HG03135 (cell line): ENCODE measurements at regions not wholly inside any gene's neighbourhood (a gene's known extent, or its start where the extent isn't known, plus 50 kb on each side); places are given as distances from the start of the nearest gene placed in this dataset.
"Not testable (repeated sequence)": the region's sequence is repeated elsewhere in the genome, so short reads cannot be mapped to it uniquely, and the experiment has no call there.

ENCODE experiments used
- ATAC-seq: cut with Tn5 transposase; IDR thresholded peaks from one replicate; pipeline ENCODE4 v1.9.1; 2021; ENCODE audit warnings: mild to moderate bottlenecking, moderate library complexity; ENCODE audit not compliant: unreplicated experiment

DNA sequence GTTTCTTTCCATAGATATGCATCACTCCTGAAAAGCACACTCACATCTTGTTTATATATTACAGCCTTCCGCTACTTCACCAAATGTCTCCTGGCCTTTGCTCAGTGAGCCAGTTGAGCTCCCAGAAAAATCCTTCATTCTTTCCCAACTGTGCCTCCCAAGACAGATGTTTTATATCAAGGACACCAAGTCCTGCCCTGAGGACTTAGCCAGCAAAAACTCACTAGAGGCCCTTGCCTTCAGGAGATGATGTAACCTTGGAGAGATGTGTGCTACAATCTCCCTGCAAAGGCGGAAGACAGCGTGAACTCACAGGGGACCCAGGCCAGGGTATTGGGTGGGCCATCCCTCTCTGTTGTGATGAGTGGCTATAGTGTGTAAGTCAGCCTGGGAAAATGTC lies 86.1 kb upstream of the CTAGE1 start:
- no peak for ATAC-seq

DNA sequence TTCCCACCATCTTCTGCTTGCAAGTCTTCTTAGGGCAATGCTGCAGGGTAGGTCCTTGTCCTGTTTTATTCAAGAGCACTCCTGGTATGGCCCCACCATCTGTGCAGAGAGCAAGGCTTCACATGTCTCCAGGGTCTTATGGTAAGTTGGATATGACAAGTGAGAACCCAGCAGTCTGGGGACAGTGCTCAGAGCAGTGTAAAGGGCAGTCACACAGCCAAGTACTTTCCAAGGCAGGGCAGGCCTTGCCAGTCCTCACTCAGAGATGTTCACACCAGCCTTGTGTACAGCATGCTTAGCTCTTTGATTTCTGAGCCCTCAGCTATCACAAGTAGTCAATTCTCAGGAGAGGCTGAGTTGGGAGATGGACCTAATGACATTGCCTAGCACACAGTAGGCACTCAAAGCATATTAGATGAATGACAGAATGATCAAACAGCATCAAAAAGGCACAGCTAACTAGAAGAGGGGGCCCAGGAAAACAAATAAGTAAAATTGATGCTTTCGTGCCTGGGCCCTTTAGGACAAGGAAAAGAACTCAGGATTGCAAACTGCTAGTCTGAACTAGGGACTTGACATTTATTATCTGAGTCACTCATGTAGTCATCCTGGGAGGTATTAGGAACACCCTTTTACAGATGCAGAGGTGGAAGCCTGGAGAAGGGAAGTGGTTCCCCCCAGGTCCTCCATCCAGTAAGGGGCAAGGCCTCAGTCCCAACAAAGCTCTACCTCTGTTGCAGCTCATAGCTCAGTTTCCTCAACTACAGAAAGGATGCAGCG lies 86.7 kb upstream of the CTAGE1 start:
- no peak for ATAC-seq

DNA sequence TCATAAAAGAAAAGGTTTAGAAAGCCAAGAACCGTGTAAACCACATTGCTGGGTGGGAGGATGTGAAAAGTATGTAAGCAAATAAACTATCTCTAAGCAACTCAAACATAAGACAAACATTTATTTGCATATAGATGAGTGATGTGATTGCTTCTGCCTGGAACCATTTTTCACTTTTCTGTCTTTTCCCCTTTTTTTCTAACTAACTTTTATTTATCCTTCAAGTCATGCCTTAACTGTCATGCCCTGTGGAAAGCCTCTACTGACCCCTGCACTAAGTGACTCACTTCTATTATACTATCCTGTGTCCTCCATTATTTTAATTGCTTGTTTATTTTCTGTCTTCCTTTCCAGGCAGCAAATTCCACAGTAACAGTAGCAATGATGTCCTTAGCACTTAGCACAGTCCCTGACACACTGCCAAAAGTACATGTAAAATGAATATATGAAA lies 87.5 kb upstream of the CTAGE1 start:
- no peak for ATAC-seq

DNA sequence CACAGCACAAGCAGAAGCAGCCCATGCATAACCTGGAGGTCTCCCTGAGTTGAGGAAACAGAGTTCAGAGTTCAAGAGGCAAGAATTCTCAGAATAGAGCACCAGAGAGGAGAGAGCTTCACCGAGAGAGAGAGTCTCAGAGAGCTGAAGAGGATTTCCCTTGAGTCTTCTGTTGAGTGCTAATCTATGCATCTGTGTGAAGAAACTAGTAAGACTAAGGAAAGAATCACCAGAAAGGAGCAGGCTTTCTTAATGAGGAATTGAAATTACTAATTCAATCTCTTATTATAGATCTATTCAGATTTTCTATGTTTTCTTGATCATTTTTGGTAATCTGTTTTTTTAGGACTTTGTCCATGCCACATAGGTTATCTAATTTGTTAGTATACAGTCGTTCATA lies 89.3 kb upstream of the CTAGE1 start:
- ATAC-seq, result no peak

DNA sequence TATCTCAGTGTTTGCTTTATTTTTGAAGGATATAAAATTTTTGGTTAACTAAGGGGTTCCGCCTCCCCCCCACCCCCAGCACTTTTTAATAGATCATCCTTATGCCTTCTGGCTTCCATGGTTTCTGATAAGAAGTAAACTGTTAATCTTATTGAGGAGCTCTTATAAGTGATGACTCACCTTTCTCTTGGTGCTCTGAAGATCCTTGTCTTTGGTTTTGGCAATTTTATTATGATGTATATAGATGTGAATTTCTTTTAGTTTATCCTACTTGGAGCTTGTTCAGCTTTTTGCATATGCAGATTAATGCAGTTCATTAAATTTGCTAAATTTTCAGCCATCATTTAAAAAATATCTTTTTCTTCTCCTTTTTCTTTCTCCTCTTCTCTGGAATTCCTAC lies 91.7 kb upstream of the CTAGE1 start:
- ATAC-seq, result no peak

DNA sequence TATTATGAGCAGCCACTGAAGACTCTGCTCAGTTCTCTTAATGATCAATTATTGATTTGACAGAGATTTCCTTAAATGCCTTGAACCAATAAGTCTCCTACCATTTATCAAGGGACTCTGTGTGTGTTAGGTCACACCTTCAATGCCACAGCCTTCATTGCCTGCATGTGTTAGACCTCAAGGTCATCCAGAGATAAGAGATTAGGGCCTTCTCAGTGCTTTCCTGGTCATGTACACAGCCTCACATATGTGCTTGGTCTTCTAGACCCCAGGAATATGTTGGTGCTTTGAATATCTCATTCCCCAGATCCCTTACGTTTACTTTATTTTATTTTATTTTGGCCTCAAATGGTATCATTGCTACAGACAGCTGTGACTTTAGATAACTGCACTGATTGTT lies 93.0 kb upstream of the CTAGE1 start:
- no peak for ATAC-seq

DNA sequence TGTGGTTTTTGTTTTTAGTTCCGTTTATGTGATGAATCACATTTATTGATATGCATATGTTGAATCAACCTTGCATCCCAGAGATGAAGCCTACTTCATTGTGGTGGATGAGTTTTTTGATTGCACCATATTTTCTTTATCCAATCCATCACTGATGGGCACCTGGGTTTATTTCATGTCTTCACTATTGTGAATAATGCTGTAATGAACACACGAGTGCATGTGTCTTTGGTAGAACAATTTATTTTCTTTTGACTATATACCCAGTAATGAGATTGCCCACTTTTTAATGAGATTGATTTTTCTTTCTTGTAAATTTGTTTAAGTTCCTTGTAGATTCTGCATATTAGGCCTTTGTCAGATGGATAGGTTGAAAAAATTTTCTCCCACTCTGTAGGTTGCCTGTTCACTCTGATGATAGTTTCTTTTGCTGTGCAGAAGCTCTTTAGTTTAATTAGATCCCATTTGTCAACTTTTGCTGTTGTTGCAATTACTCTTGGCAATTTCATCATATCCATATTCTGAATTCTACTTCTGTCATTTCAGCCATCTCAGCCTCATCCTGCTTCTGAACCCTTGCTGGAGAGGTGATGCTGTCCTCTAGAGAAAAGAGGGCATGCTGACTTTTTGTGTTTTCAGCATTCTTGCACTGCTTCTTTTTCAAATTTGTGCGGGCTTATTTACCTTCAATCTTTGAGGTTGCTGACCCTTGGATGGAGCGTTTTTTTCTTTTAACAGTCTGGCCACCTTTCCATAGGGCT lies 96.2 kb upstream of the CTAGE1 start:
- ATAC-seq, result no peak

DNA sequence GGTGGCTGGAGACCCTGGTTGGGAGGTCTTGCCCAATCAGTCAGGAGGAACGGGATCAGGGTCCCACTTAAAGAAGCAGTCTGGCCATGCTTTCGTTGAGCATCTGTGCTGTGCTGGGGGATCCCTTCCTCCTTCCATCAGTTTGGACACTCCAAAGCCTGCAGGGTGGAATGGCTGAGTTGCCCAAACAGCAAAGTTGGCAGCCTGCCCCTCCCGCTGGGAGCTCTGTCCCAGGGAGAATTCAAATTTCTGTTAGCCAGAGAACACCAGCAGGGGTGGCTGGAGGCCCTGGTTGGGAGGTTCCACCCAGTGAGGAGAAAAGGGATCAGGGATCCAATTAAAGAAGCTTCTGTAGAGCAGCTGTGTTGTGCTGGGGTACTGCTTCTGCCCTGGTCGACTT lies 96.9 kb upstream of the CTAGE1 start:
- ATAC-seq, result no peak

DNA sequence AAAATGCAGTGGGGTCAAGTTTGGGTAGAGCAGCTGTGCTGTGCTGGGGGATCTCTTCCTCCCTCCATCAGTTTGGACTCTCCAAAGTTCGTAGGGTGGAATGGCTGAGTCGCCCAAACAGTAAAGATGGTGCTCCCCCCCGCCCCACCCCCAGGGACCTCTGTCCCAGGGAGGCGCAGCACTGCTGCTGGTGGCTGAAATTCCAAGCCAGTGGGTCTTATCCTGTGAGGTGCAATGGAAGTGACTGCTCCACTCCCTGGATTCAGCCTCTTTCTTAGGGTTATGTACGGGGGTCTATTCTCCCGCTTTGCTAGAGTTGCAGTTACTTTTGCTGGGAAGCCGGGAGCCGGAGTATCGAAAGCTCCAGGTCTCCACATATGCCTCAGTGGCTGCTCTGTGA lies 97.5 kb upstream of the CTAGE1 start:
- no peak for ATAC-seq

DNA sequence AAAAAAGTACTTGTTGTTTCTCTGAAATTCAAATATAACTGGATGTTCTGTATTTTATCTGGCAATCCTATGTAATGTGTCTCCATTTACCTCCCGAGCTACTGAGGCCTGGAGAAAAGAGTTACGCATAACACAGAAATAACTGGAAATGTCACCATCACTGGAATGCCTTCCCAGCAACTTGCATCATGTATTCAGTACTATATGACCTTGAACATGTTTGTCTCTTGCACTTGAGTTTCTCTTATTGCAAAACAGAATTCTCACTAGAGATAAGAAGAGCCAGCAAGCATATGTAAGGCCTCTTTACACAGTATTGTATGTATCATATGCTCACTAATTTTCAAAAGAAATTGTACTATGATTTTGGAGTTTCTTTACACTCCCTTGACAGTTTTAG lies 99.6 kb upstream of the CTAGE1 start:
- ATAC-seq, result no peak

DNA sequence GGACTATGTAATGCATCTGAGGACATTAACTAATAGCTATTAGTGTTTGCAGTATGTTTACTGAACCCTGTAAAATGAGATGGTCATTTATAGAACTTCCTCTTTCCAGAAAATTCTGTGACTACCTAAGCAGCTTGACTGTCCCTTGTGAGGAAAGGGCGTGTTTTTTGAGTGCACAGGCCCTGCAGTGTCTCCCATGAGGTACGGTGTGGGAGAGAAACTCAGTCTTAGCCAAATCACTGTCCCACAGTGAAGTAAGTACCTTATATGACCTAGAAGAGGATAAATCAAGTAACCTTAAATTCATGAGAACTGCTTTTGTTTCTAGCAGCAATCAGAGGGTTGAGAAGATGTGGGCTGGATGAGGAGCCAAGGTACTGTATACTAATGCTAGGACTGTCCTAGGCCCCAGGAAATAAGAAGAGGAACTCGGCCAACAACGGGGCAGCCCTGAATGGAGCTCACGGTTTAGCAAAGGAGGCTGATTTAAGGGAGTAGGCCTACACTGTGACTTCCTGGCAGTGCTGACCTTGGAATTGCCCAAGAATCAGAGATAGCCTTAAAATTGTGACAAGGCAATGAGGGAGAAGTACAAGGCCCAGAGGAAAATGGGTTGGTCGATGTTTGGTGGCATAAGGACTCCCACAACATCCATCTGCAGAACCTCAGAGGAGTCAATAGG lies 103.5 kb upstream of the CTAGE1 start:
- ATAC-seq, result no peak

DNA sequence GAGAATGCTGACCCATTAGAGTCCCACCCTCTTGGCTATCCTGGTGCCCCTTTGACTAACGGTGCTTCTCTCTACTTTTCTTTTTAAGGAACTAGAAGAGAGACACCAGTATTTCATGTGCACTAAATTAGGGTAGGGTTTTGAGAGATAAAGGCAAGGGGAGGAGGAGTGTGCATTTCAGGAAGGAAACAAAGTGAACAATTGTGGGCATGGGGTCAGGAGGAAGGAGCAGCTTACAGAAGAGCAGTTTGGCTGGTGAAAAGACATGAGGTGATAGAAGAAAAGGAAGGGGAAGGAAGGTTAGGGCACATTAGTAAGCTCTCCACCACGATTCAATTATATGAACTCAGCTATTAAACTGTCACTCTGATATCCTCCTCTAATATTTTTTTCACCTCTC lies 105.8 kb upstream of the CTAGE1 start:
- ATAC-seq, result no peak

DNA sequence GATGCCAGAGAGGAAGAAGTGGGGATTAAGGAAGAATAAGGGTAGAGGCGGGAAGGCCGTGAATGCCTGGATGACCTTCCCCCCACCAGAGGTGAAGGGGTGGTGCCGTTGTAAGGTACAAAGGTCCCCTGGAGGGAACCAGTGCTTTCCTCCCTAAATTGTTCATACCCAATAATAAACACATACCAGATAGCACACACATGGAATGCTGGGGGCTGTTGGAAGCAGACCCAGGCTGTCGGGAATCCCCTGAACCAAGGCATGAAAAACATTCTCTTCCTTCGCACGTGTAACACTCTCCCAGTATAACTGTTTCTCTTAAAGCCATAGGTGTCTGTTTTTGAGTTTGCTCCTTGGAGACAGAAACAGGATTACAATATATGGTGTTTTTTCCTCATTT lies 107.1 kb upstream of the CTAGE1 start:
- no peak for ATAC-seq

DNA sequence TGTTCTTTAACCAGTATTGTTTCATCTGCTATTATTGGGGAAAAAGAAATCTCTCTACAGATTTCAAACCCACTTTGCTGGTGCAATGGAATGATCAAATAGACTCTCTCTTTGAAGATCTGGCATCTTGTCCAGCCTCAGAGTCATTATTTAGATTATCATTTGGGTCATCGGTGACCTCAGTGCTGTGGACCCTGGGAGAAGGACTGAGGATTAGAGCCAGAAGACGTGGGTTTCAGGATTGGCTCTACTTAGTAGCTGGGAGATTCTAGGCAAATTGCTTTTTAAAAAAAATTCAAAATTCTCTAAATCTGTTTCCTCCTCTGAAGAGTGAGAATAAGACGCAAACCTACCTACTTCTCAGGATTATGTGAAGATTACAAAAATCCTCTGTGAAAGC lies 107.6 kb upstream of the CTAGE1 start:
- ATAC-seq, result no peak

DNA sequence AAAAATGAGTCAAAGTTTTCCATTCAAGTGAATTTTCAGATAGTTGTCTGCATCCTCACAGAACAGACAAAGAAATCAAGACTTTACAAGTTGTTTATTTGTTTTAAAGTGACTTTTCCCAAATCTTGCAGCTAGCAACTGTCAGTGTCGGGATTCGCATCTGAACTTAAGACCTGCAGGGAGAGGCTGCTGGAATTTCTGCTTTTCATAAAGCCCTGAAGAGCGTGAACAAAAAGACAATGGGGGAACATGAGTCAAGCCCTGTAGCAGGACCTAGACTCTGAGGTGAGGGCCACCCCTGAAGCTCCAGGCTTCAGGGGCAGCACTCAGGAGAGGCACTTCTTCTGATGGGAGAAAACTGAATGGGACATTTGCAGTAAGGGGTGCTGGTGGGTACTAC lies 108.2 kb upstream of the CTAGE1 start:
- no peak for ATAC-seq

DNA sequence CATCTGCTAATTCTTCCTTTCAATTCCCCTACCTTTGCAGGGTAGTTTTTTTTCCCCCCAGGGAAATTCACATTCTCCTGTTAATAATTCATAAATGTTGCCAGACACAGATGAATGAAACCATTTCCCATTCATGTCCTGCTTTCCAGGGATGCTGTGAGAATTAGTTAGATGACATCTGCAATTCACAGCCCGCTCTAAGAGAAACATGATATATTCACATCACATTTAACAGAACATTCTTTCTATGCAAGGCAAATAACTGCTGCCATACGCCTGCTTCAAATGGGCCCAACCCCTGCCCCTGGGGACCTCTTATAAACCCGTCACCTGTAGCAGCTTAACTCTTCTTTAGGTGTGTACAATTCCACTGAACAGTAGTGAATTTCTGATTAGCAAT lies 110.6 kb upstream of the CTAGE1 start:
- no peak for ATAC-seq

DNA sequence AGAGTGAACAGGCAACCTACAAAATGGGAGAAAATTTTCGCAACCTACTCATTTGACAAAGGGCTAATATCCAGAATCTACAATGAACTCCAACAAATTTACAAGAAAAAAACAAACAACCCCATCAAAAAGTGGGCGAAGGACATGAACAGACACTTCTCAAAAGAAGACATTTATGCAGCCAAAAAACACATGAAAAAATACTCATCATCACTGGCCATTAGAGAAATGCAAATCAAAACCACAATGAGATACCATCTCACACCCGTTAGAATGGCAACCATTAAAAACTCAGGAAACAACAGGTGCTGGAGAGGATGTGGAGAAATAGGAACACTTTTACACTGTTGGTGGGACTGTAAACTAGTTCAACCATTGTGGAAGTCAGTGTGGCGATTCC lies 117.0 kb upstream of the CTAGE1 start:
- ATAC-seq, result not testable (repeated sequence)

DNA sequence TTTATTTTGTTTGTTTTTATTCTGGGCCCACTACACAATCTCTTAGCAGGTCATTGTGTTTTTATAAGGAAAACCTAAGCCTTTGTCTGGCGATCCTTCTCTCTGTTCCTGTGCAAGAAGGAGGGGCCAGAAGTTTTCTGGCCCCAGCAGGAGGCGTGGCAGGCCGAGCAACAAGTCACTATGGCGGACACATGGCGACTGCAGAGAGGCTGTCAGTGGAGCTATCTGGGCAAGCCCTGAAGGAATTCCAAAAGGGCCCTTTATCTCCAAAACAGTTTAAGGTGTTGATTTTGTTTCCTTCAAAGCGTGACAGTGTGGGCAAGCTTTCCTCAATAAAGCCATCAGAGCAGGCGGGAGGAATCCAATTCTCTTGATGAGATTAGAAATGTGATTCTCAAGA lies 118.8 kb upstream of the CTAGE1 start:
- no peak for ATAC-seq

DNA sequence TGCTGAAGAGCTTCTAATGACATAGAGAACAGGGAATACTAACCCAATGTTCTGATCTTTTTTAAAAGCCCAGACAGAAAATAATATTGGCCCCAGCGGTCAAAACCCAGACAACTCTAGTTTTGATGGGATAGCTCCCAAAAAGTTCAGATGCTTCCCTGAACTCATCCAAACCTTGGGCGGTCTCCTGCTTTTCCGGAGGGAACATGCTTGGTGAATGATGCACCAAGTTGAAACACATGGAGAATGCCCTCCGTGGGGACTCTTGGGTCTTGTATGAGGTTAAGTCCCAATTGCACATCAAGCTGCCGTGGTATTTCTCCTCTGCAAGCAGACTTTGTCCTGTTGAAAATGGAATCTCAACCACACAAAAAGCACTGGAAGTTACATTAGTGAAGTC lies 120.7 kb upstream of the CTAGE1 start:
- no peak for ATAC-seq

DNA sequence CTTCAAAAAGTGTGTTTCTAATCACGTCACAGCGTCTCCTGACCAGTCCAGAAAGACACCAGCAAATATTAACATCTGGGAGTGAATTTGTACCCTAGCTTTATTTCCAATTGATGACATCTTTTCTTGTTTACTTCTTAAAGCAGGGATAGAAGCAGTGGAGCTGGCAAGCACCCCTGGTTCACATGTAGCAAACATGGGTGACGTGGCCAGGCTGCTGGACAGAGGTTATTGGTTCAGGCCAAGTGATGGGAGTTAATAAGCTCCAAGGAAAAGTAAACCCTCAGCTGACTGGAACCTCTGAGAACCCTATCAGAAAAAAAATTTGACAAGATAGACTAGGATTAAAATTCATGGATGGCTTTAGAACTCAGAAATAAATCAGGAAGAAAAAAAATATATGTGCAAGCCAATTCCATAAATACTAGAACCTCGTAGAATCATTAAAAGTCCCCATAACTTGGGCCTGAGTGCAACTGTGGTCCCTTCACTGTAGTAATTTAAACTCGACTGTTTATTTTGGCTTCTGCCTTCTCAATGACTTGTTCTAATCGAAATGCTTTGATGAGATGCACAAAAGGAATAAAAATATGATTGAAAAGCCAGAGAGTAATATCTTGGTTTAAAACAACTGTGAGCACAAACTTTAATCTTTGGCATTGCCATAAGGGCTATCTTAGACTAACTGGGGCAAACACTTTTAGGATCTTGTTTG lies 121.5 kb upstream of the CTAGE1 start:
- ATAC-seq, result no peak

DNA sequence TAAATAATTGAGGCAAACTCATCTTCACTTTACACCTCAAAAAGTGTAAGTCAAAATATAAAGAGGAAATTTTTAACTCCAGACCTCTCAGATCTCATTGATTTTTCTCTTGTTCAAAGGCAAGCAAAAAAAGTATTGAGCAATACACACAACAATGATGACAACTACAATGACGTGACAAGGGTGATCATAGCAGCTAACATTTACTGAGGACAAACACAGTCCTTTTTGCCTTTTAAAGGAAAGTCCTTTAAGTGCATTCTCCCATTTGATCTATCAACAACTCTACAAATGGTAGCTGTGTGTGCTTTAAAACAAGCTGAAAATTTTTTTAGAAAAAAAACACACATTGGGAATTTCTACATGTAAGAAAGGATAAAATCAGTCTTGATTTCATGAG lies 123.5 kb upstream of the CTAGE1 start:
- no peak for ATAC-seq
